ENCODE measurements at regions not wholly inside any gene's neighbourhood (a gene's known extent, or its start where the extent isn't known, plus 50 kb on each side); places are given as distances from the start of the nearest gene placed in this dataset.

GRCh38 chr16:85391175-85391707 is 221.9 kb upstream of the GSE1 start:
- TF ChIP-seq CTCF (IDR thresholded peaks at IDR 0.05) = no peak
- TF ChIP-seq POLR2A (IDR thresholded peaks at IDR 0.05) = no peak
